ENCODE measurements at regions not wholly inside any gene's neighbourhood (a gene's known extent, or its start where the extent isn't known, plus 50 kb on each side); places are given as distances from the start of the nearest gene placed in this dataset.

DNA sequence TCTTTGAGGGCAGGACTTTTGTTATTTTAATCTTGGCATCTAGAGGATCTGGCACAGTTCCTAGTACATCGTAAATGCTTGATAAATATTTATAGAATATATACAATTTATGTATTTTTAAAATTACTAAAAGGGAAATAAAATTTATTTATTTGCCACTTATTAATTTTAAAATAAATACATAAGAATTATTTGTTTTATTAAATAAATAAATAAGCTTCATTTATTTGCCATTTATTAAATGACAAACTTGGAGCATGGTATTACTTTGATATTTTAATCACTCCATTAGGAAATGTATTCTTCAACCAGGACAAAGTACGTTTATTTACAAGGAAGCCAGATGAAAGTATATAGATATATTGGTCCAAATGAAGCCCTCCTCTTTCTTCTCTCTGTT lies 118.7 kb upstream of the LRIG3 start:
- ATAC-seq: no peak

- ATAC-seq: no peak
Observed at GRCh38 chr12:59036973-59037762, 116.9 kb upstream of the LRIG3 start.

GRCh38 chr12:59036347-59036746 lies 116.0 kb upstream of the LRIG3 start:
- ATAC-seq: no peak

DNA sequence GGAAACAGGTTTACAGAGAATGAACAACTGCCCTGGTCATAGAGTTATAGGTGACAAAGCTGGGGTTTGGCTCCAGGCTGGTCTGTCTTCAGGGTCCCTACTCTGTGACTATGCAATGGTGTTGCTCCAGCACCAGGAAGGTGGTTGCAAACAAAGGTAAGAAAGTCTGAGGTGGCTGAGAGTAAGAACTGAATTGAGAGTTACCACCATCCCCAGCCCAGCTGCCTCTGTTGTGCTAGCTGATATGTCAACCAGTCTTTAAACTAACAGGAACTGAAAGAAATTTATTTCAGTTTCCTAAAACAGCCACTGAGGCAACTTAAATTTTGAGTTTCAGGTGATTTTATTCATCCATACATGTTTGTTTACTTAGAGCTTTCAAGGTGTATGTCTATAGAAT lies 111.0 kb upstream of the LRIG3 start:
- no peak for ATAC-seq

GRCh38 chr12:59030415-59030814 lies 110.1 kb upstream of the LRIG3 start:
- ATAC-seq: no peak

- ATAC-seq: no peak
Observed at GRCh38 chr12:59027199-59027598, 106.9 kb upstream of the LRIG3 start.

DNA sequence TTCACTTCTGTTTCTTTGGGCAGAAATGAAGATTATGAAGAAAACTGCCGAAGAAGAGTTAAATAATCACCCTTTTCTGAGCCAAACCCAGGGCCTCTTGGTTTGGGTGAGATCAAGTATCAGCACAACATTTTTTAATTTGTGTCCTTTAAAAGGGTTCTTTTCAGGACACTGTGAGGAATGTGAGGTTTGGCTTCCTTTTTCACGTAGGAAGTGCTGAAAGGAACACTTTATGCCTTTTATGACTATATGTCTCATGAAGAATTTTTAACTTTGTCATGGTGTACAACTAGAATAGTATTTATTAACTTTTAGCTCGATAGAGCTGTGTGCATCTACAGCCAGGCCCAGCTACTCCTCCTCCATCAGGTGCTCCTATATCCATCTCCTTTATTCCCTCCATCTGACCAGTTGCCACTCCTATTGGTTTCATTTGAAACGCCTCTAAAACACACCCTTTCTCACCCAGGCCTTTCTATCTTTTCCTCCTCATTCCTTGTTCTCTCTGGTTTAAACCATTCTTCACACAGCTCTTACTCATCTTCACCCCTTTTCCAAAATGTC lies 103.6 kb upstream of the LRIG3 start:
- ATAC-seq: no peak

- no peak for ATAC-seq
Observed at GRCh38 chr12:59020073-59020946, 100.0 kb upstream of the LRIG3 start.

GRCh38 chr12:59014885-59015284 lies 94.6 kb upstream of the LRIG3 start:
- no peak for ATAC-seq

- ATAC-seq: no peak
Observed at GRCh38 chr12:59010941-59011340, 90.6 kb upstream of the LRIG3 start.

GRCh38 chr12:59010118-59010517 lies 89.8 kb upstream of the LRIG3 start:
- ATAC-seq: no peak

DNA sequence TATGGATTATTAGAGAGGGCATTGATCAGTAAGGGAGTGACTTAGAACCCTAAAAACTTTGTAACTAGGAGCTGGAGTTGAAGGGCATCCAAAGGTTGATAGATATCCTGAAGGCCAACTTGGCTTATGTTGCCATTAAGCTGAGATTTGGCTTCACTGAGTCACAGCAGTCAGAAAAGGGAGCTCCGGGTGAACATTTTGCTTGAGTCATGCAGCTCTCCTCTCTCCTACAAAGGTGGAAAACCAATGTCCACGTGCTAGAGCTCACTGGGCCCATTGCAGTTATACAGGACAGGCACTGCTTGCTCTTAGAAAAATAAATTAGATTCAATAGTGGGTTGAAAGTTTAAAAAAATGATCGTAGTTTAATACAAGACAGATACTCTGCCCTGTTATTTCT lies 87.3 kb upstream of the LRIG3 start:
- ATAC-seq: no peak

GRCh38 chr12:59005193-59005955 lies 85.1 kb upstream of the LRIG3 start:
- no peak for ATAC-seq

GRCh38 chr12:59004456-59004855 lies 84.2 kb upstream of the LRIG3 start:
- no peak for ATAC-seq

GRCh38 chr12:58995666-58996363 lies 75.5 kb upstream of the LRIG3 start:
- no peak for ATAC-seq

GRCh38 chr12:58988643-58989344 lies 68.5 kb upstream of the LRIG3 start:
- ATAC-seq: no peak

GRCh38 chr12:58981961-58982360 lies 61.7 kb upstream of the LRIG3 start:
- no peak for ATAC-seq

- no peak for ATAC-seq
Observed at GRCh38 chr12:58980768-58981167, 60.5 kb upstream of the LRIG3 start.

DNA sequence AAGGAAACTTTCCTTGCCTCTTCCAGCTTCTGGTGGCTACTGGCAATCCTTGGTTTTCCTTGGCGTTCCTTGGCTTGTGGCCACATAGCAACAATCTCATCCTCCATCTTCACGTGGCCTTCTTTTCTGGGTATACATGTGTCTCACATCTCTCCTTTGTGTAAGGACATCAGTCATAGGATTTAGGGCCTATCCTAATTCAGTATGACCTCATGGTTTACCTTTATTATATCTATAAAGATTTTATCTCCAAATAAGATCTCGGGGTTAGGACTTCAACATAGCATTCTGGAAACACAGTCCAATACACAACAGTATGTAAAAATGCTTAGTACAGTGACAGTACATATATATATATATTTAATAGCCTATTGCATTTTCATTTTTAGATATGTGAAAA lies 58.4 kb upstream of the LRIG3 start:
- ATAC-seq: no peak

DNA sequence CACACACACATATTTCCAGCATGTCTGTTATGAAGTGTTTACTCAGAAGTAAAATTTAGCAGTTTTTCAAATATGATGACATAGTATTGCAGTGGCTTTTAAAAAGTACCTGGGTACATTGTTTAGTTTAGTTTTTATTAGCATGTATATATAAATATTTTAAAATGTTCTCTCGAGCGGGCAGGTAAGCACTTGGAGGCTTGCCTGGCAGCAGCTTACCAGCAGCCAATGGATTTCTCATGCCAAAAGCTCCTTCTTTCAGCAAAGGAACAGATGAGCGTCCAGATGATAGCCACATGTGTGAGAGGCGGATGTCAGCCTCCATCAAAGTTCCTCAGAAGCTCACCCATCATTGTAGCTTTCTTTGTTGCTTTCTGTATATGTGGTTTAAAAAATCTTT lies 57.2 kb upstream of the LRIG3 start:
- ATAC-seq: no peak

- no peak for ATAC-seq
Observed at GRCh38 chr12:58976146-58976545, 55.8 kb upstream of the LRIG3 start.

Measured in activated CD4-positive, CD25-positive, alpha-beta regulatory T cell treated with anti-CD3 and anti-CD28 coated beads, Interleukin-2, amount 50 U/mL, for 24 hours (primary cell).